ENCODE measurements at regions not wholly inside any gene's neighbourhood (a gene's known extent, or its start where the extent isn't known, plus 50 kb on each side); places are given as distances from the start of the nearest gene placed in this dataset.

DNA sequence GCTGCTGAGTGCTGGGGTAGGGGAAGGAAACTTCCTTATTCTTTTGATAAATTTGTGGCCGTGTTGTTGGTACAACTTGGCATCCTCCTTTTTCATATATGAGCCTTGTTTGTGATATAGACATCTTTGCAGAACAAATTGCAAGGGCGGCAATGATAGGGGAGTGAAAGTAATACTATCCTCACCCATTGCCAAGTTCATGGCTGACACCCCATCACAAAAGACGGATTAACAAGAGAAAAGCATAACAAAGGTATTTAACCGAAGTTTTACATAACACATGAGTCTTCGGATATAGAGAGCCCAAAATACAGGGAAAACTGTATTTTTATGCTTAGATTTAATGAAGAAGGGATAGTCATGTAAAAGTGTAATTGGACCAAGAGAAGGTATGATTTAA, 86.3 kb upstream of the TMPRSS2 start:
- H3K4me3 ChIP-seq (ENCODE audit: low read depth, low read length): no peak overlapping the region
- DNase-seq (ENCODE audit: low read depth): no peak
- TF ChIP-seq, protein P1, sequence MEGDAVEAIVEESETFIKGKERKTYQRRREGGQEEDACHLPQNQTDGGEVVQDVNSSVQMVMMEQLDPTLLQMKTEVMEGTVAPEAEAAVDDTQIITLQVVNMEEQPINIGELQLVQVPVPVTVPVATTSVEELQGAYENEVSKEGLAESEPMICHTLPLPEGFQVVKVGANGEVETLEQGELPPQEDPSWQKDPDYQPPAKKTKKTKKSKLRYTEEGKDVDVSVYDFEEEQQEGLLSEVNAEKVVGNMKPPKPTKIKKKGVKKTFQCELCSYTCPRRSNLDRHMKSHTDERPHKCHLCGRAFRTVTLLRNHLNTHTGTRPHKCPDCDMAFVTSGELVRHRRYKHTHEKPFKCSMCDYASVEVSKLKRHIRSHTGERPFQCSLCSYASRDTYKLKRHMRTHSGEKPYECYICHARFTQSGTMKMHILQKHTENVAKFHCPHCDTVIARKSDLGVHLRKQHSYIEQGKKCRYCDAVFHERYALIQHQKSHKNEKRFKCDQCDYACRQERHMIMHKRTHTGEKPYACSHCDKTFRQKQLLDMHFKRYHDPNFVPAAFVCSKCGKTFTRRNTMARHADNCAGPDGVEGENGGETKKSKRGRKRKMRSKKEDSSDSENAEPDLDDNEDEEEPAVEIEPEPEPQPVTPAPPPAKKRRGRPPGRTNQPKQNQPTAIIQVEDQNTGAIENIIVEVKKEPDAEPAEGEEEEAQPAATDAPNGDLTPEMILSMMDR (conservative IDR thresholded peaks at IDR 0.05; ENCODE audit: low read depth, low read length): no peak

DNA sequence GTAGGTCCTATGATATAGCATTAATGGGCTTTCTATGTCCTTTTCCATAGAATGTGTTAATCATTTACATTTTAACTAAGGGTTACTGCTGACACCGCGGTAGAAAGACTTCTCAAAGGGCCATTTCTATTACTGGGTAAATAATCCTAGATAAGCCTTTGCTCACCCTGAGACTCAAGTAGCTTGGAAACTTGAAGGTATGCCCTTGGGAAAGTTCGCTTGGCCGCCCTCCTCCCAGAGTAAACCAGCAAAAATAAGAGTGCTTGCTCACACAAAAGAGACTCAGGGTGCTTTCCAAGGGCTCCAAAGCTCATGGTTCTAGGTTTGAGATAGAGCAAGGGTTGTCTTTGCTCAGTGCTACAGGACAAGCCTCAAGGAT, 85.8 kb upstream of the TMPRSS2 start:
- TF ChIP-seq, protein P1 (conservative IDR thresholded peaks at IDR 0.05; ENCODE audit: low read depth, low read length): no peak
- no peak for DNase-seq (ENCODE audit: low read depth)
- no peak overlapping the region for H3K4me3 ChIP-seq (ENCODE audit: low read depth, low read length)

GRCh38 chr21:41593051-41593759, 85.2 kb upstream of the TMPRSS2 start:
- TF ChIP-seq, protein P1 (conservative IDR thresholded peaks at IDR 0.05; ENCODE audit: low read depth, low read length): no peak
- no peak overlapping the region for H3K4me3 ChIP-seq (ENCODE audit: low read depth, low read length)
- DNase-seq (ENCODE audit: low read depth): no peak

DNA sequence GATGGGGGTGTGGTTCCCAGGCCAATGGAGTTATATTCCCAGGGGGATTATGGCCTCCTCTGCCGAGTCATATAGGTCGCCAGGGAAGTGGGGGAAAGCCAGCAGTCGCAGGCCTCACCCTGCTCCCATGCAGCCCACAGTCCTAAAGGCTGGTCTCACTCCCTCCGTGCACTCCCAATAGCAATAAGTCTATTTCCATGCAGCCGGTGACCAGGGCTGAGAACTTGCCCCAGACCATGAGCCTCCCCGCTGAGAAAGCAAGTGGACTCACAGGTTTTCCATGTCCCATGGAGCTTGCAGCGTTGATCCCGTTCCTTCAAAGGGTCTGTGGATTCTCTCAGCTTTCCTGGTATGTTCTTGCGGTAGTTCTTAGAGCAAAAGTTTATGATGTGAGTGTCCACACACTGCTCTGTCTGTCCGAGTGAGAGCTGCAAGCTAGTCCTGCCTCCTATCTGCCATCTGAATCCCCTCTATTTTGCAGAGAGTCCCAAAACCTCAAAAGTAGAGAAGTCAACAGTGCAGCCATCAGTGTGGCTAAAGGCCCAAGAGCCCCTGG, 81.7 kb upstream of the TMPRSS2 start:
- DNase-seq (ENCODE audit: low read depth): no peak
- TF ChIP-seq, protein P1 (conservative IDR thresholded peaks at IDR 0.05; ENCODE audit: low read depth, low read length): no peak
- H3K4me3 ChIP-seq (ENCODE audit: low read depth, low read length): no peak overlapping the region

DNA sequence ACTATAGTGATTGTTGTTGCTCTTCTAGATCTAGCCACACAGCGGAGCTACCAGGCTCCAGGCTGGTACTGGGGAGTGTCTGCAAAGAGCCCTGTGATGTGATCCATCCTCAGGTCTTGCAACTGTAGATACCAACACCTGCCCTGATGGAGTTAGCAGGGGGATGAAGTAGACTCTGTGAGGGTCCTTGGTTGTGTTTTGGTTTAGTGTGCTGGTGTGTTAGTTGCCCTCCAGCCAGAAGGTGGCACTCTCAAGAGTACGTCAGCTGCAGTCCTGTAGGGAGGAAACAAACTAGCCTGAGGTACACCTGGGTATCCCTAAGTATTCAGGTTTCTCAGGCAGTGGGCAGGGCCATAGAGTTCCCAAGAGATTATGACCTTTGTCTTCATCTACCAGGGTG, 81.2 kb upstream of the TMPRSS2 start:
- DNase-seq (ENCODE audit: low read depth): no peak
- TF ChIP-seq, protein P1 (conservative IDR thresholded peaks at IDR 0.05; ENCODE audit: low read depth, low read length): peak; percentile 15
- no peak overlapping the region for H3K4me3 ChIP-seq (ENCODE audit: low read depth, low read length)

- DNase-seq (ENCODE audit: low read depth): no peak
- TF ChIP-seq, protein P1 (conservative IDR thresholded peaks at IDR 0.05; ENCODE audit: low read depth, low read length): no peak
- H3K4me3 ChIP-seq (ENCODE audit: low read depth, low read length): no peak overlapping the region
These were observed 77.4 kb upstream of the TMPRSS2 start for GRCh38 chr21:41585199-41585994.
